Stimulated activated naive CD8-positive, alpha-beta T cell treated with anti-CD3 and anti-CD28 coated beads, Interleukin-15, Interleukin-2, amounts not matched to agents 100 U/mL and 50 U/mL, for 24 hours (primary cell): ENCODE measurements at regions not wholly inside any gene's neighbourhood (a gene's known extent, or its start where the extent isn't known, plus 50 kb on each side); places are given as distances from the start of the nearest gene placed in this dataset.

Experiments used
- ATAC-seq: fragments of 150-1000 bp; cut with Tn5 transposase; one replicate; pipeline ENCODE4 v1.10.0; 2021
- DNase-seq: peaks from one replicate; pipeline ENCODE4 v3.0.0; 2021

GRCh38 chr2:219772103-219772635 is 144.7 kb downstream of the SLC4A3 start:
- no peak for ATAC-seq
- DNase-seq: no peak

- DNase-seq: no peak
- no peak for ATAC-seq
Measured at GRCh38 chr2:219772697-219773096, 145.3 kb downstream of the SLC4A3 start.

- ATAC-seq: no peak
- DNase-seq: no peak
Measured at GRCh38 chr2:219775506-219775905, 148.1 kb downstream of the SLC4A3 start.

- no peak for DNase-seq
- no peak for ATAC-seq
Measured at GRCh38 chr2:219777388-219777787, 150.0 kb downstream of the SLC4A3 start.

- no peak for DNase-seq
- ATAC-seq: no peak
Measured at GRCh38 chr2:219778189-219778588, 150.8 kb downstream of the SLC4A3 start.

- no peak for ATAC-seq
- no peak for DNase-seq
Measured at GRCh38 chr2:219782737-219783348, 155.4 kb downstream of the SLC4A3 start.

- DNase-seq (no peak), ATAC-seq (no peak)
Measured at GRCh38 chr2:219783359-219783975, 156.0 kb downstream of the SLC4A3 start.

GRCh38 chr2:219784178-219784577 is 156.7 kb downstream of the SLC4A3 start:
- ATAC-seq (no peak), DNase-seq (no peak)

GRCh38 chr2:219789476-219789875 is 162.0 kb downstream of the SLC4A3 start:
- DNase-seq (no peak), ATAC-seq (no peak)

- DNase-seq: no peak
- no peak for ATAC-seq
Measured at GRCh38 chr2:219792446-219792845, 165.0 kb downstream of the SLC4A3 start.

- DNase-seq (no peak), ATAC-seq (no peak)
Measured at GRCh38 chr2:219798430-219798829, 171.0 kb downstream of the SLC4A3 start.

GRCh38 chr2:219803294-219803693 is 175.9 kb downstream of the SLC4A3 start:
- ATAC-seq: no peak
- DNase-seq: no peak

- DNase-seq (no peak), ATAC-seq (no peak)
Measured at GRCh38 chr2:219810895-219811294, 183.5 kb downstream of the SLC4A3 start.

- DNase-seq: no peak
- ATAC-seq: peak; percentile 32
Measured at GRCh38 chr2:219812672-219813071, 185.2 kb downstream of the SLC4A3 start.

GRCh38 chr2:219820767-219821166 is 193.3 kb downstream of the SLC4A3 start:
- no peak for DNase-seq

GRCh38 chr2:219823574-219823973 is 196.1 kb downstream of the SLC4A3 start:
- ATAC-seq (no peak), DNase-seq (no peak)

More at GRCh38 chr2:219820767-219821166, 193.3 kb downstream of the SLC4A3 start:
- no peak for ATAC-seq

GRCh38 chr2:219824996-219825395 is 197.6 kb downstream of the SLC4A3 start:
- no peak for DNase-seq
- ATAC-seq: no peak

- DNase-seq: no peak
- no peak for ATAC-seq
Measured at GRCh38 chr2:219828127-219828526, 200.7 kb downstream of the SLC4A3 start.

GRCh38 chr2:219829667-219830352 is 202.4 kb downstream of the SLC4A3 start:
- no peak for DNase-seq
- no peak for ATAC-seq

- ATAC-seq: no peak
Measured at GRCh38 chr2:219830353-219830738, 202.9 kb downstream of the SLC4A3 start.

GRCh38 chr2:219831957-219832356 is 204.5 kb downstream of the SLC4A3 start:
- ATAC-seq: no peak
- no peak for DNase-seq

More at GRCh38 chr2:219830353-219830738, 202.9 kb downstream of the SLC4A3 start:
- DNase-seq: no peak

GRCh38 chr2:219832904-219833303 is 205.5 kb downstream of the SLC4A3 start:
- ATAC-seq (no peak), DNase-seq (no peak)

GRCh38 chr2:219835493-219835892 is 208.1 kb downstream of the SLC4A3 start:
- no peak for DNase-seq
- ATAC-seq: no peak
